ENCODE measurements at regions not wholly inside any gene's neighbourhood (a gene's known extent, or its start where the extent isn't known, plus 50 kb on each side); places are given as distances from the start of the nearest gene placed in this dataset.
"Not testable (repeated sequence)": the region's sequence is repeated elsewhere in the genome, so short reads cannot be mapped to it uniquely, and the experiment has no call there.

GRCh38 chr1:189211742-189212141 lies 1265.9 kb downstream of the BRINP3 start:
- DNase-seq (ENCODE audit: low spot score), result no peak

DNA sequence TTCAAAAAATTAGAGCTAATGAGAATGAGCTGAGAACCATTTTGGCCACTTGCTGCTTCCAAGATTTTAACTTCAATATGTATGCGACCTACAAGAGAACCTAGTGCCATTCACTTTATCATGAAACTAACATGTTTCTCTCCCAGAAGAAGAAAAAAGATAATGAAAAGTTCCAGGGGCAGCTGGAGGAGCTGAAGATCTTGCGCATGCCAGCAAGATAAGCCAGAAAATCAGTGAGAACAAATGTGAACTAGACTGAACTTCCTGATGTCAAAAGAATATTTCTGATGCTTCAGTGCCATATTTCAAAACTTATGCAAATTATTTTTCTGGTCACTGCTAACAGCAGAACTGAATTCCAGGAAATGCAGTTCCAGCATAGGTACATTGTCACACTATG lies 1265.1 kb downstream of the BRINP3 start:
- no peak for DNase-seq (ENCODE audit: low spot score)

DNA sequence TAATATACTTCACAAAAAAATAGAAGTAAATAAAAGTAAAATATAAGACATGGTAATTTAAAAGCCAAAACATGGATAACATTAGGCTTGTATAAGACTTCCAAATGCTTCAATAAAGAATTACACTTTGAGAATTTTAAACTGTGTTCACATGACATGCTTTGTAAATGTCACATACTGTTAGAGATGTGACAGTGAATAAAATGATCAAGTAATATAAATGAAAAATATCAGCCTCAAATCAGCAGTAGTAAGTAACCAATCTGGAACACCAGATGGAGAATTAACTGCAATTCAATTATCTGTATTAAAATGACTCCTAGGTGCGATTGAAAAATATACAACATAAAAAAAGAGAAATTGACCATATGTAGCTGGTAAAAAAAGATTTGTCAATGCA lies 1260.8 kb downstream of the BRINP3 start:
- no peak for DNase-seq (ENCODE audit: low spot score)

DNA sequence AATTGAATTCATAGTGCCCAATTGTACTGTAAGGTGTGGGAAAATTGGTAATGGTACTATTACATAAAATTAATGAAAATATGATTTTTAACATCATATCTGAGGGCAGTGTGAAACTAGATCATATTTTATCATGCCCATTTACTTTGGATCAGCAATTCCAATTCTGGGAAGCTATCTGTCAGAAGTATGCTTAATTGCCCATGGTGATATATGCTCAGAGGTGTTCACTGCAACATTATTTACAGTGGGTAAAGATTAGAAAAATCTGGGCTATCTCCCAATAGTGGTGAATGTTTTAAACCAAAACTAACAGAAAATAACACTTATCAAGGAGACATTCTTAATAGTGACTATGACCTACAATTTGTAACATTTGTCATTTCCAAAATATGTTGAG lies 1260.0 kb downstream of the BRINP3 start:
- no peak for DNase-seq (ENCODE audit: low spot score)

DNA sequence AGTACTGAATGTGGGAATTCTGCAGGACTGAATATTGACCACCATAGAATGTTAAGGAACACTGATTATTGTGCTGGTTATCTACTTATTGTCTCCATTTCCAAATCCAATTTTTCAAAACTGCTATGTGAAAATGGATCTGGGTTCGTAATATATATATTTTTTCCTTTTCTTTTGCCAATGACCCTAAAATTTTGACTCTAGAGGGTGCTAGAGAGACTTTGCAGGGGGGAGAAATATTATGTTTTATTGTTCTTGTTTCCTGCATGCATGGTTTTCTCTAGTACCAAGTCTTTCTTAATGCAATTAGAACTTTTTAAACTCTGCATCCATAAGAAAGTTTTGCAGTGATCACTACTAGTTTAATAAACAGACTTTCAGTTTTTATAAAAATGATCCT lies 1256.9 kb downstream of the BRINP3 start:
- peak; percentile 28 for DNase-seq (ENCODE audit: low spot score)

- DNase-seq (ENCODE audit: low spot score), result not testable (repeated sequence)
These were observed 1251.9 kb downstream of the BRINP3 start for GRCh38 chr1:189225794-189226145.

GRCh38 chr1:189226779-189227178 lies 1250.9 kb downstream of the BRINP3 start:
- DNase-seq (ENCODE audit: low spot score), result no peak

DNA sequence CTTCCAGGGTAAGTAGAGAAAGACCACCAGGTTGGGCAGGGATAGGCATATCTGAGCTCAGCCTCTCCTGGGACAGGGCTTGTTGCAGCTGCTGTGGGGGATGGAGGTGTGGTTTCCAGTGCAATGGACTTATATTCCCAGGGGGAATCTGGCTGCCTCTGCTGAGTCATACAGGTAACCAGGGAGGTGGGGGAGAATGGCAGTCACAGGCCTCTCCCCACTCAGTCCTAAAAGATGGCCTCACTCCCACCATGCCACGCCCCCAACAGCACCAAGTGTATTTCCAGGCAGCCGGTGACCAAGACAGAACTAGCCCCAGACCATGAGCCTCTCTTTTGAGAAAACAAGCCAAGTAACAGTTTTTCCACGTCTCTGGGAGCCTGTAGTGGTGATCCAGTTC lies 1240.7 kb downstream of the BRINP3 start:
- DNase-seq (ENCODE audit: low spot score), result no peak

DNA sequence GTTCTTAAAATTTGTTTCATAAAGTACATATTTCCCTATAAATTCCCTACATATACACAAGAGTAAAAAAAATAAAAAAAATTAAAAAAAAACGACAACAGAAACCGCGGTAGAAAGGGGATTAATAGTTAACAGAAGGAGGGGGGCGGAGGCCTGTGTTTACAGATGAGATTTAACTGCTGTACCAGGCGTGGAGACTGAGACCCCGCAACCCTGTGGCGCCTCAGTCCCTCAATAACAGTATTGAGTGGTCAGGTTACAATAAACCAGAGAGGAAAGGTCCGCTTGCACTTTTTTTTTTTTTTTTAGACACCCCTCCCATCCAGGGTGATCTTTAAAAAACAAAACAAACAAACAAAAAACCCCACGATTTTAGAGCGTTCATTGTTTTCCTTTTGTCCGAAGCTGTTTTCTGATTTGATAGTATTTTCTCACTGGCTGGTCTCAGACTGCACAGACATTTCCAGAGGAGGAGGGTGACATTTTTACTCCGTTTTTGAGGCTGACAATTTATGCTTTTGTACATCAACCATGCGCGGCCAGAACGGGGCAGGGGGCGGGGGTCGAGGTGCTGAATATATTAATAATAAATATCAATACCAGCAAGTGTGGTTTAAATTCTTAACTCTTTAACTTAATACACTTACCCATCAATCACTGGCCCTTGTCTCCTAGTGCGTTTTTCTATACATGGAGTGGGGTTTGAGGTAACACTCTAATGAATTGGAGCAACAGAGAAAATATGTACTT lies 1223.9 kb downstream of the BRINP3 start:
- no peak for DNase-seq (ENCODE audit: low spot score)

- not testable (repeated sequence) for DNase-seq (ENCODE audit: low spot score)
These were observed 1216.5 kb downstream of the BRINP3 start for GRCh38 chr1:189261128-189261527.

GRCh38 chr1:189269011-189269410 lies 1208.7 kb downstream of the BRINP3 start:
- no peak for DNase-seq (ENCODE audit: low spot score)

DNA sequence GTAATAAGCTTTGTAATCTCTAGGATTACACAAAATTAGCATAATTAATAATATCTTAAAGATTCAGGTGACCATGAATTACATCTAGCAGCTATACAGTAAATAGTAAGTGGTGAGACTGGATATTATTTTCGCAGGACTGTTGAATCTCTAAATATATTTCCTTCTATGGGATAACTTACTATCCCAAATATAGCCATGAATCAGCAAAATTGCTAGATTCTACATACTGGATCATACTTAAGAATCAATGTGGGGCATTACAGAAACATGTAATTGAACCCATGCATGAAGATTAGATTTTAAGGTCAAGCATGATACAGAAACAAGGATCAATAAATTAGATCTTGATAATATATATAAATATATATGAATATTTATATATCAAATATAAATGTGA lies 1203.4 kb downstream of the BRINP3 start:
- DNase-seq (ENCODE audit: low spot score), result no peak

- no peak for DNase-seq (ENCODE audit: low spot score)
These were observed 1201.9 kb downstream of the BRINP3 start for GRCh38 chr1:189275796-189276195.

GRCh38 chr1:189289346-189289745 lies 1188.3 kb downstream of the BRINP3 start:
- DNase-seq (ENCODE audit: low spot score), result no peak

DNA sequence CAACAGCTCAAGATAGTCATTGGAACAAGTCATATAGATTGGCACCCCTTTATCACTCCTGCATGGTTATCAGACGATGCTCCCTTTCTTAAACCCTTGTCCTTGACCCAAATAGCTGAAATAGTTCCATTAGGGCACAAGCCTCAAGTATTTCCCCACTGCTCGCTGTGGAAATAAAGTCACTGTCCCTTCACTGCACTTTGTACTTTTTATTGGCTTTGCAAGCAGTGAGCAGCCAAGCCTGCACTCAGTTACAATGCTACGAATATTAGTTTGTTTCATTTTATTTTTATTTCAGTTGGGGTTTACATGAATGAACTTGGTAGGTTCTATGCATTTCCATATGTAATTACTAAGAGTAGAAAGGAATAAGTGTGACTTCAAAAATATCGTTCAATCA lies 1176.4 kb downstream of the BRINP3 start:
- DNase-seq (ENCODE audit: low spot score), result no peak

GRCh38 chr1:189305279-189305678 lies 1172.4 kb downstream of the BRINP3 start:
- DNase-seq (ENCODE audit: low spot score), result no peak

DNA sequence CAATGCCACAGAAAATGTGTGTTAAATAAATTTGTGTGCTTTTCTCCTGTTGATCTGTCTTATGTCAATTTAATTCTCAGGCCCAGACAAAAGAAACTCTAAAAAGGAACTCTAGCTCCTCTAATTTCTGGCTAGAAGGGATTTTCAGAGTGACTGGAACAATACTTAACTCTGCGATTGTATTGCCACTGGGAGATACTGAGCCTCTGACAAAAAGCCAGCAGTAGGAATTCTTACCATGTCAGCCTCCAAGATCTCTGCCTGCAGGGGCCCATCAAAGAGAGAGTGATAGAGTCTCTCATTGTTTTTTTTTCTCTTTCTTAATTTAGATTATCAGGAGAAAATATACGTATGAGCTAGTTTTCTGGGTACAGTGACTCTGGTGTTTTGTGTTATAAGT lies 1165.7 kb downstream of the BRINP3 start:
- DNase-seq (ENCODE audit: low spot score), result no peak

DNA sequence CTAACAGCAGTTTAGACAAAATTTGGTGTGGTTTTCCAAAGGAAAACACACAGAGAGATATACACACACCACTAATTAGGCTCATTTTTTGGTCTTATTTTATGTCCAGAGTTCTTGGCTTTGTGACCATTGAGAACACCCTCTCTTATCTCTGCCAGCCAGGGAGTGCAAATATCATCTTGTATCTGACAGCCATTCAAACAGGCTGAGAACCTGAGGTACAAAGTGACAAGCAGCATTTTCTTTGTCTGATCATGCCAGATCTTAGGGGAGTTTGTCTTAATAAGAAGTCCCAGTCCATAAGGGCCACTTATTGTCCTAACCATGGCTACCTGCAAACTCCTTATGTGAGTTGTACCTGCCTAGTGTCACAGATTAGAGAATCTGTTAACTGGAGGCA lies 1165.2 kb downstream of the BRINP3 start:
- no peak for DNase-seq (ENCODE audit: low spot score)

DNA sequence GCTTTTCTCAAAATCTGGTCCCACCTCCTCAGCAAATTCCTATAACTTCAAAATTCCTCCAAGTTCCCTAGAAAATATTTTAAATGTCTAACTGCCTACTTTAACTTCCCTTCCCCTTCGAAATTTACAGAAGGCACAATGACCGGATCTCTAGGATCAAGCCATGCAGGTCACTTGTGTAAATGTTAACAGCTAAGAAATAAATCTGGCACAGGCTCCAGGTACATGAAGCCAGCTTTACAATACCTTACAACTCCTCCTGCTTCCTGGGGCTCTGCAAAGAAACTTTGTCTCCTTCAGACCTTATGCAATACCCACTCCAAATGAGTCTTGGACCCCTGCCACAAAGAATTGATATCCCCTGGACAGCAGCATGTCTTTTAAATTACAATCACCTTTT lies 1164.2 kb downstream of the BRINP3 start:
- DNase-seq (ENCODE audit: low spot score), result no peak

- DNase-seq (ENCODE audit: low spot score), result no peak
These were observed 1162.4 kb downstream of the BRINP3 start for GRCh38 chr1:189315035-189315901.

- DNase-seq (ENCODE audit: low spot score), result no peak
These were observed 1154.6 kb downstream of the BRINP3 start for GRCh38 chr1:189323091-189323490.

DNA sequence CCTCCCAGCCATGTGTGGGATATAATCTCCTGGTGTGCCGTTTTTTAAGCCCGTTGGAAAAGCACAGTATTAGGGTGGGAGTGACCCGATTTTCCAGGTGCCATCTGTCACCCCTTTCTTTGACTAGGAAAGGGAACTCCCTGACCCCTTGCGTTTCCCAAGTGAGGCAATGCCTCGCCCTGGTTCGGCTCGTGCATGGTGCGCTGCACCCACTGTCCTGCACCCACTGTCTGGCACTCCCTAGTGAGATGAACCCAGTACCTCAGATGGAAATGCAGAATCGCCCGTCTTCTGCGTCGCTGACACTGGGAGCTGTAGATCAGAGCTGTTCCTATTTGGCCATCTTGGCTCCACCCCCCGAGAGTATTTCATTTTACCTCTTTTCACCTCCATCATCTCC lies 1146.6 kb downstream of the BRINP3 start:
- DNase-seq (ENCODE audit: low spot score), result not testable (repeated sequence)
